Fibroblast of lung (primary cell): ENCODE measurements at regions not wholly inside any gene's neighbourhood (a gene's known extent, or its start where the extent isn't known, plus 50 kb on each side); places are given as distances from the start of the nearest gene placed in this dataset.

Experiments used
- DNase-seq, 2 donors: peaks; one replicate each; pipeline versions ENCODE4 v3.0.0 to v3.0.0-alpha.2; 2010; ENCODE audit warnings: low read depth in 2 of 2
- H2AFZ ChIP-seq: 2 replicates; pipeline ENCODE4 v1.5.1; 2012; ENCODE audit warnings: low read length, control low read depth, inconsistent platforms
- H3K27ac ChIP-seq: 2 replicates; pipeline ENCODE4 v1.5.1; 2011; ENCODE audit warnings: low read length, control low read depth; ENCODE audit not compliant: insufficient read depth
- H3K27me3 ChIP-seq: 2 replicates; pipeline ENCODE4 v1.5.1; 2011; ENCODE audit warnings: mild to moderate bottlenecking, low read length; ENCODE audit not compliant: control insufficient read depth, insufficient read depth
- H3K36me3 ChIP-seq: 2 replicates; pipeline ENCODE4 v1.5.1; 2011; ENCODE audit warnings: low read length; ENCODE audit not compliant: control insufficient read depth, insufficient read depth
- H3K4me1 ChIP-seq: 2 replicates; pipeline ENCODE4 v1.5.1; 2011; ENCODE audit warnings: low read length; ENCODE audit not compliant: control insufficient read depth, insufficient read depth; ENCODE audit errors: extremely low read depth
- H3K4me2 ChIP-seq: 2 replicates; pipeline ENCODE4 v1.5.1; 2011; ENCODE audit warnings: low read length, control low read depth; ENCODE audit not compliant: insufficient read depth; ENCODE audit errors: extremely low read depth
- H3K4me3 ChIP-seq, 4 experiments: fragments of 200-600 bp in 1 of 4; sonication (generic) in 1 of 4; replicated peaks in 1 of 4; 2 replicates each; pipeline ENCODE4 v1.5.1; 2011 to 2016; ENCODE audit warnings: low read length in 4 of 4, low read depth in 3 of 4, mild to moderate bottlenecking in 3 of 4, control low read depth in 2 of 4, inconsistent platforms in 1 of 4, mixed read lengths in 1 of 4; ENCODE audit not compliant: insufficient read depth in 1 of 4; ENCODE audit errors: control extremely low read depth in 1 of 4
- H3K79me2 ChIP-seq: 2 replicates; pipeline ENCODE4 v1.5.1; 2012; ENCODE audit warnings: mild to moderate bottlenecking, low read length, inconsistent platforms; ENCODE audit not compliant: control insufficient read depth, insufficient read depth
- H3K9ac ChIP-seq: 2 replicates; pipeline ENCODE4 v1.5.1; 2011; ENCODE audit warnings: mild to moderate bottlenecking, low read length, control low read depth; ENCODE audit not compliant: insufficient read depth
- H3K9me3 ChIP-seq: 2 replicates; pipeline ENCODE4 v1.5.1; 2012; ENCODE audit warnings: low read depth, low read length; ENCODE audit not compliant: control insufficient read depth, insufficient read depth
- H4K20me1 ChIP-seq: 2 replicates; pipeline ENCODE4 v1.5.1; 2011; ENCODE audit warnings: low read length; ENCODE audit not compliant: control insufficient read depth, insufficient read depth; ENCODE audit errors: extremely low read depth
- CTCF ChIP-seq, 2 donors: IDR thresholded peaks in 1 of 2; conservative IDR thresholded peaks in 1 of 2; 1 replicate in 1 of 2; 2 replicates in 1 of 2; pipeline ENCODE4 v1.5.1; 2011 to 2012; ENCODE audit warnings: low read length in 2 of 2, control low read depth in 1 of 2, inconsistent platforms in 1 of 2, low read depth in 1 of 2, mild to moderate bottlenecking in 1 of 2
- EZH2 ChIP-seq: IDR thresholded peaks from 2 replicates; pipeline ENCODE4 v1.5.1; 2012; ENCODE audit warnings: low read length, control low read depth, mild to moderate bottlenecking; ENCODE audit errors: missing control alignments

DNA sequence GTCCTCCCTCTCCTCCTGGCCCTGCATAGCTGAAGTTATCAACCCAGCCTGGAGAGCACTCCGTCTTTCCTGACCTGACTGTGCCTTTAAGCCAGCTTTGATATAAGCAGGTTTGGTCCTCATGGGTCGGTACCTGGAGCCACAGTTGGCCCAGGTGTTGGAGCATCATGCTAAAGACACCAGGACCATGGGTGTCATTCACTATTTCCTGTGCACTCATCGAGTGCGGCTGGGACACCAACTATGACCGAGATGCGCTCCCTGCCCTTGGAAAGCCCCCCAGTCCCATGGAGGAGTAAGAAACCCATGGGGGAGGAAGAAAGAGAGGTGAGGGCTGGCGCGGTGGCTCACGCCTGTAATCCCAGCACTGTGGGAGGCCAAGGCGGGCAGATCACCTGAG, 78.9 kb upstream of the CCND2 start:
- Histone ChIP-seq H3K4me1 (no peaks in the 10 kb centered on the region), H3K27ac (no peak overlapping the region), H3K4me2 (no peak overlapping the region), H2AFZ (no peak overlapping the region), H3K79me2 (no peaks in the 10 kb centered on the region), H4K20me1 (no peaks in the 10 kb centered on the region), H3K9ac (no peak overlapping the region), H3K27me3 (no peaks in the 10 kb centered on the region), H3K9me3 (no peaks in the 10 kb centered on the region), H3K4me3 (no peak overlapping the region), H3K36me3 (no peaks in the 10 kb centered on the region)
- no peak for TF ChIP-seq EZH2
- no peak for TF ChIP-seq CTCF (conservative IDR thresholded peaks at IDR 0.05 in 1 of 2, IDR thresholded peaks at IDR 0.05 in 1 of 2; ENCODE audit: low read depth in 1 of 2, low read length in 2 of 2)
- no peak for DNase-seq

DNA sequence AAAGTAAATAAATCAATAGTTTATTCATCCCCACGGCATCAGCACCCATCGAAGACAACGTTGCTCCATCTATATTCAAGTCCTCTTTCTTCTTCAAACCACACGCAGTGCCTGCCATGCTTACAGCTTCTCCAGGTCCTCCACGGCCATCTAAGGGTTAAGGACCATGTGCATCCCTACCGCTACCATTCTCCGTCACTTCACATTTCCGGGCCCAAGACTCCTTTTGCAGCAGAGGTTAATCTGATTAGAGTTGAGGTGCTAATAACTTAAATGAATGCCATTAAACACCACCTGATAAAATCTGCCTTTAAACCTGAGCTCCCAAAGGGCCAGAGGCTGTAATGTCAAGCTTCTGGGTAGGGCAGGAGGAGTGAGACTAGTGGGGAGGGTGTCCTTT, 79.7 kb upstream of the CCND2 start:
- Histone ChIP-seq H3K27ac (no peak overlapping the region), H3K9ac (no peak overlapping the region), H3K27me3 (no peaks in the 10 kb centered on the region), H3K4me1 (no peaks in the 10 kb centered on the region), H4K20me1 (no peaks in the 10 kb centered on the region), H3K9me3 (no peaks in the 10 kb centered on the region), H3K36me3 (no peaks in the 10 kb centered on the region), H3K4me3 (no peak overlapping the region), H3K4me2 (no peak overlapping the region), H2AFZ (no peak overlapping the region), H3K79me2 (no peaks in the 10 kb centered on the region)
- no peak for DNase-seq
- TF ChIP-seq EZH2 (no peak), CTCF (conservative IDR thresholded peaks at IDR 0.05 in 1 of 2, IDR thresholded peaks at IDR 0.05 in 1 of 2; ENCODE audit: low read depth in 1 of 2, low read length in 2 of 2) (no peak)

DNA sequence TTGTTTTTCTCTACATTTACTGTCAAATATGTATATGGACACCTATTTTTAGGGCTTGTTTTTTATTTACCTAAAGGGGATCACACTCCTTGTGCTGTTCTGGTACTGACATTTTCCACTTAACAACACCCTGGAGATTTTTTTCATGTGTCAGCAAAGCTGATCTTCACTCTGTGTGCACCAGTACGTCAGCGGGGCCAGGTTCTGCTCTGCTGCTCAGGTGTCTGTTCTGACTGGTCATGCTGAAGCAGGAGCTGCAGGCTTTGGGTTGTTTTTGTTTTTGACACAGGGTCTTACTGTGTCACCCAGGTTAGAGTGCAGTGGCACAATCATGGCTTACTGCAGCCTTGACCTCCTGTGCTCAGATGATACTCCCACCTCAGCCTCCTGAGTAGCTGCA, 81.9 kb upstream of the CCND2 start:
- H3K27me3 ChIP-seq: no peaks in the 10 kb centered on the region
- H3K36me3 ChIP-seq: no peaks in the 10 kb centered on the region
- no peak overlapping the region for H3K4me3 ChIP-seq
- no peak for DNase-seq
- no peaks in the 10 kb centered on the region for H4K20me1 ChIP-seq
- TF ChIP-seq CTCF (conservative IDR thresholded peaks at IDR 0.05 in 1 of 2, IDR thresholded peaks at IDR 0.05 in 1 of 2; ENCODE audit: low read depth in 1 of 2, low read length in 2 of 2): no peak
- no peak overlapping the region for H2AFZ ChIP-seq
- no peaks in the 10 kb centered on the region for H3K9me3 ChIP-seq
- H3K9ac ChIP-seq: no peak overlapping the region
- no peak overlapping the region for H3K27ac ChIP-seq
- no peaks in the 10 kb centered on the region for H3K4me1 ChIP-seq
- H3K79me2 ChIP-seq: no peaks in the 10 kb centered on the region
- no peak overlapping the region for H3K4me2 ChIP-seq
